ENCODE measurements at regions not wholly inside any gene's neighbourhood (a gene's known extent, or its start where the extent isn't known, plus 50 kb on each side); places are given as distances from the start of the nearest gene placed in this dataset.

- Histone ChIP-seq H3K27ac (no peak overlapping the region), H3K4me1 (no peaks in the 10 kb centered on the region), H3K36me3 (ENCODE audit: low read depth, missing control alignments) (no peaks in the 10 kb centered on the region), H3K4me3 (no peak overlapping the region), H3K9me3 (no peaks in the 10 kb centered on the region), H3K27me3 (no peaks in the 10 kb centered on the region)
- intact Hi-C loops (cut with DNase I; ENCODE audit: low total_unique reads), result no loop called here
- 82 to 87% methylated on average over 1 of the region's 1 CpG for WGBS, 2 donors
- no peak for DNase-seq
- TF ChIP-seq CTCF (IDR thresholded peaks at IDR 0.05) (no peak), POLR2A (IDR thresholded peaks at IDR 0.05) (no peak)
Measured at GRCh38 chr18:60202708-60203107, 169.9 kb downstream of the MC4R start.

GRCh38 chr18:60200558-60200957 is 172.0 kb downstream of the MC4R start:
- Histone ChIP-seq H3K4me1 (no peaks in the 10 kb centered on the region), H3K27ac (no peak overlapping the region), H3K27me3 (no peaks in the 10 kb centered on the region), H3K36me3 (ENCODE audit: low read depth, missing control alignments) (no peaks in the 10 kb centered on the region), H3K4me3 (no peak overlapping the region), H3K9me3 (no peaks in the 10 kb centered on the region)
- no peak for DNase-seq
- WGBS, 2 donors, result 100% methylated on average over 2 of the region's 2 CpGs
- intact Hi-C loops (cut with DNase I; ENCODE audit: low total_unique reads), result no loop called here
- TF ChIP-seq POLR2A (IDR thresholded peaks at IDR 0.05), result no peak
- no peak for TF ChIP-seq CTCF (IDR thresholded peaks at IDR 0.05)

- Histone ChIP-seq H3K27ac (no peak overlapping the region), H3K9me3 (no peaks in the 10 kb centered on the region), H3K4me3 (no peak overlapping the region), H3K27me3 (no peaks in the 10 kb centered on the region), H3K36me3 (ENCODE audit: low read depth, missing control alignments) (no peaks in the 10 kb centered on the region), H3K4me1 (no peaks in the 10 kb centered on the region)
- TF ChIP-seq POLR2A (IDR thresholded peaks at IDR 0.05) (no peak), CTCF (IDR thresholded peaks at IDR 0.05) (no peak)
- DNase-seq, result no peak
- 56 to 77% methylated on average over 1 of the region's 1 CpG for WGBS, 2 donors
- intact Hi-C loops (cut with DNase I; ENCODE audit: low total_unique reads), result no loop called here
Measured at GRCh38 chr18:60199505-60199904, 173.1 kb downstream of the MC4R start.

- Histone ChIP-seq H3K27me3 (no peaks in the 10 kb centered on the region), H3K4me1 (no peaks in the 10 kb centered on the region), H3K4me3 (no peak overlapping the region), H3K36me3 (ENCODE audit: low read depth, missing control alignments) (no peaks in the 10 kb centered on the region), H3K9me3 (no peaks in the 10 kb centered on the region), H3K27ac (no peak overlapping the region)
- WGBS, 2 donors, result 56 to 62% methylated on average over 3 of the region's 3 CpGs
- no peak for DNase-seq
- intact Hi-C loops (cut with DNase I; ENCODE audit: low total_unique reads), result no loop called here
- TF ChIP-seq POLR2A (IDR thresholded peaks at IDR 0.05) (no peak), CTCF (IDR thresholded peaks at IDR 0.05) (no peak)
Measured at GRCh38 chr18:60197671-60198462, 174.7 kb downstream of the MC4R start.

All from testis (tissue), 2 donors.